Loucy (cell line): ENCODE measurements at regions not wholly inside any gene's neighbourhood (a gene's known extent, or its start where the extent isn't known, plus 50 kb on each side); places are given as distances from the start of the nearest gene placed in this dataset.

ENCODE experiments used
- H2AFZ ChIP-seq: fragments of 200-600 bp; sonication (generic); 2 replicates; pipeline ENCODE4 v1.6.0; 2016; ENCODE audit warnings: antibody characterized with exemption, mild to moderate bottlenecking, low read length, moderate library complexity
- H3F3A ChIP-seq: fragments of 200-600 bp; 2 replicates; pipeline ENCODE4 v1.6.0; 2016; ENCODE audit warnings: antibody characterized with exemption, low read depth, mild to moderate bottlenecking
- H3K27me3 ChIP-seq: fragments of 200-600 bp; sonication (generic); 2 replicates; pipeline ENCODE4 v1.6.1; 2014; ENCODE audit warnings: low read length, mild to moderate bottlenecking; ENCODE audit not compliant: insufficient read depth, poor library complexity, severe bottlenecking
- H3K36me3 ChIP-seq: fragments of 200-600 bp; sonication (generic); 2 replicates; pipeline ENCODE4 v1.6.1; 2016; ENCODE audit warnings: low read length; ENCODE audit not compliant: insufficient read depth
- H3K4me1 ChIP-seq: fragments of 200-600 bp; sonication (generic); 2 replicates; pipeline ENCODE4 v1.5.1; 2014; ENCODE audit warnings: low read length, mild to moderate bottlenecking; ENCODE audit not compliant: insufficient read depth, poor library complexity, severe bottlenecking
- H3K4me2 ChIP-seq: fragments of 200-600 bp; sonication (generic); 2 replicates; pipeline ENCODE4 v1.6.0; 2014; ENCODE audit warnings: antibody characterized with exemption, low read length, low read depth, mild to moderate bottlenecking; ENCODE audit not compliant: poor library complexity, severe bottlenecking
- H3K4me3 ChIP-seq: fragments of 200-600 bp; sonication (generic); 2 replicates; pipeline ENCODE4 v1.5.1; 2014; ENCODE audit warnings: low read length, mild to moderate bottlenecking, mixed read lengths; ENCODE audit not compliant: poor library complexity, severe bottlenecking
- H3K79me2 ChIP-seq: fragments of 200-600 bp; sonication (generic); 2 replicates; pipeline ENCODE4 v1.6.1; 2014; ENCODE audit warnings: low read length; ENCODE audit not compliant: insufficient read depth
- H3K9ac ChIP-seq: fragments of 200-600 bp; sonication (generic); 2 replicates; pipeline ENCODE4 v1.6.0; 2014; ENCODE audit warnings: mild to moderate bottlenecking, low read depth, low read length, moderate library complexity; ENCODE audit not compliant: poor library complexity, severe bottlenecking
- H3K9me2 ChIP-seq: fragments of 200-600 bp; sonication (generic); replicated peaks from 2 replicates; pipeline ENCODE4 v1.6.1; 2016; ENCODE audit warnings: low read depth, low read length, mixed read lengths
- H3K9me3 ChIP-seq: fragments of 200-600 bp; sonication (generic); 2 replicates; pipeline ENCODE4 v1.6.1; 2014; ENCODE audit warnings: mild to moderate bottlenecking, antibody characterized with exemption, low read length, low read depth; ENCODE audit not compliant: insufficient read depth
- H4K20me1 ChIP-seq: fragments of 200-600 bp; sonication (generic); 2 replicates; pipeline ENCODE4 v1.6.0; 2014; ENCODE audit warnings: antibody characterized with exemption, low read length, mild to moderate bottlenecking; ENCODE audit not compliant: insufficient read depth, poor library complexity, severe bottlenecking
- CTCF ChIP-seq: fragments of 200-600 bp; sonication (generic); conservative IDR thresholded peaks from 2 replicates; pipeline ENCODE4 v1.5.1; 2014; ENCODE audit warnings: mild to moderate bottlenecking, antibody characterized with exemption, low read length
- EZH2phosphoT487 ChIP-seq: fragments of 200-600 bp; IDR thresholded peaks from 2 replicates; pipeline ENCODE4 v1.6.1; 2018; ENCODE audit warnings: antibody characterized with exemption, mild to moderate bottlenecking, moderate library complexity, borderline replicate concordance

- Histone ChIP-seq H2AFZ (no peak overlapping the region), H3K4me2 (no peak overlapping the region), H4K20me1 (no peaks in the 10 kb centered on the region), H3K9me3 (no peaks in the 10 kb centered on the region), H3K9me2 (no peaks in the 10 kb centered on the region), H3K9ac (no peak overlapping the region), H3K27me3 (no peaks in the 10 kb centered on the region), H3K36me3 (no peaks in the 10 kb centered on the region), H3K79me2 (no peaks in the 10 kb centered on the region), H3K4me1 (peaks cover 7% of the 10 kb centered on the region), H3F3A (no peaks in the 10 kb centered on the region), H3K4me3 (no peak overlapping the region)
- TF ChIP-seq EZH2phosphoT487 = no peak
- TF ChIP-seq CTCF = no peak
Measured at GRCh38 chr13:40200273-40200978, 466.0 kb downstream of the FOXO1 start.

GRCh38 chr13:40204246-40204645 lies 462.2 kb downstream of the FOXO1 start:
- Histone ChIP-seq H3F3A (no peaks in the 10 kb centered on the region), H3K9me3 (no peaks in the 10 kb centered on the region), H4K20me1 (no peaks in the 10 kb centered on the region), H3K9me2 (no peaks in the 10 kb centered on the region), H3K4me2 (no peak overlapping the region), H3K79me2 (no peaks in the 10 kb centered on the region), H3K27me3 (no peaks in the 10 kb centered on the region), H3K4me3 (no peak overlapping the region), H3K4me1 (peaks cover 13% of the 10 kb centered on the region), H3K36me3 (no peaks in the 10 kb centered on the region), H3K9ac (no peak overlapping the region), H2AFZ (no peak overlapping the region)
- TF ChIP-seq EZH2phosphoT487 (no peak), CTCF (no peak)

GRCh38 chr13:40205771-40206240 lies 460.6 kb downstream of the FOXO1 start:
- Histone ChIP-seq H3K4me1 (peaks cover 13% of the 10 kb centered on the region), H4K20me1 (no peaks in the 10 kb centered on the region), H3K9ac (no peak overlapping the region), H3K9me2 (no peaks in the 10 kb centered on the region), H3K36me3 (no peaks in the 10 kb centered on the region), H3F3A (no peaks in the 10 kb centered on the region), H2AFZ (0 out of 2 replicates have a peak overlapping the region, but pooled peaks have one; percentile 96), H3K79me2 (no peaks in the 10 kb centered on the region), H3K4me2 (no peak overlapping the region), H3K27me3 (no peaks in the 10 kb centered on the region), H3K4me3 (no peak overlapping the region), H3K9me3 (no peaks in the 10 kb centered on the region)
- TF ChIP-seq CTCF (no peak), EZH2phosphoT487 (no peak)
